ENCODE measurements at regions not wholly inside any gene's neighbourhood (a gene's known extent, or its start where the extent isn't known, plus 50 kb on each side); places are given as distances from the start of the nearest gene placed in this dataset.

DNA sequence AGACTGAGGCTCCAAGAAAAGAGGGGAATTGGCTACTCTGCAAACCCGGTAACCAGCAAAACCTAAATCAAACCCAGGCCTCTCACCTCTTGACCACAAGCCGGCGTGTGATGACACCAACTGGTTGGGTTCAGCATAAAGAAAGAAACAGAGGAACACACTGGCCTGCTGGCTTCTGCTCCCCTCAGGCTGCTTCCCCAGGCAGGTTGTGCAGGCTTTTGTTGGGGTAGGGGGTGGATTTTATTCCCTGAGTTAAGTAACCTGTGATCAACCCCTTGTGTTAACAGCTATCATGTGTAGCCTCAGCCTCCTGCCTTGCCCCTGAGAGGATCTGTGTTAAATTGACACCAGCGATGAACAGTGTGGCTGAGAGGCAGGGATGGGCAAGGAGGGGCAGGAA lies 111.6 kb upstream of the ZBTB40 start:
- no peak overlapping the region for H3K14ac ChIP-seq (ENCODE audit: low read length in 2 of 2)
- H3K23ac ChIP-seq (ENCODE audit: low read length in 2 of 2): no peak overlapping the region
- no peak overlapping the region for H3K9ac ChIP-seq (ENCODE audit: low read length)
- no peak overlapping the region for H4K91ac ChIP-seq (ENCODE audit: low read length)
- H3K4me3 ChIP-seq (ENCODE audit: insufficient read depth in 1 of 2, low read depth in 1 of 2, low read length in 2 of 2): no peak overlapping the region
- no peaks in the 10 kb centered on the region for H3K36me3 ChIP-seq (ENCODE audit: control insufficient read depth in 1 of 2, insufficient read depth in 2 of 2, low read depth in 1 of 2, low read length in 2 of 2)
- H3K27me3 ChIP-seq (ENCODE audit: control insufficient read depth in 1 of 2, insufficient read depth in 1 of 2, low read length in 2 of 2): peaks cover 70 to 87% of the 10 kb centered on the region in 2 experiments
- H2BK12ac ChIP-seq (ENCODE audit: low read length in 2 of 2): no peak overlapping the region
- H3K79me1 ChIP-seq (replicated peaks; ENCODE audit: low read length, poor library complexity, severe bottlenecking): no peaks in the 10 kb centered on the region
- no peak overlapping the region for H2BK120ac ChIP-seq (ENCODE audit: low read depth, low read length)
- no peak overlapping the region for H2AK5ac ChIP-seq (ENCODE audit: low read length, severe bottlenecking)
- H3K4me1 ChIP-seq (ENCODE audit: control insufficient read depth, insufficient read depth, low read depth, low read length): peaks cover 8% of the 10 kb centered on the region
- H3K18ac ChIP-seq (ENCODE audit: low read depth in 1 of 2, low read length in 2 of 2): no peak overlapping the region
- H2BK15ac ChIP-seq (ENCODE audit: low read depth, poor library complexity, severe bottlenecking): no peak overlapping the region
- H4K8ac ChIP-seq (ENCODE audit: low read length): no peak overlapping the region
- H2BK5ac ChIP-seq (ENCODE audit: low read depth, low read length, poor library complexity, severe bottlenecking): no peak overlapping the region
- H3K9me3 ChIP-seq (ENCODE audit: control insufficient read depth, low read length): no peaks in the 10 kb centered on the region
- WGBS: 78% methylated on average over 4 of the region's 4 CpGs
- H3K4ac ChIP-seq (ENCODE audit: low read depth in 1 of 2, low read length in 2 of 2): no peak overlapping the region
- no peak overlapping the region for H3K27ac ChIP-seq (ENCODE audit: low read length, poor library complexity, severe bottlenecking)
- no peak for DNase-seq
- no peak overlapping the region for H3K4me2 ChIP-seq (ENCODE audit: low read length, poor library complexity, severe bottlenecking)
- no peak overlapping the region for H2AFZ ChIP-seq (ENCODE audit: low read depth, low read length)

DNA sequence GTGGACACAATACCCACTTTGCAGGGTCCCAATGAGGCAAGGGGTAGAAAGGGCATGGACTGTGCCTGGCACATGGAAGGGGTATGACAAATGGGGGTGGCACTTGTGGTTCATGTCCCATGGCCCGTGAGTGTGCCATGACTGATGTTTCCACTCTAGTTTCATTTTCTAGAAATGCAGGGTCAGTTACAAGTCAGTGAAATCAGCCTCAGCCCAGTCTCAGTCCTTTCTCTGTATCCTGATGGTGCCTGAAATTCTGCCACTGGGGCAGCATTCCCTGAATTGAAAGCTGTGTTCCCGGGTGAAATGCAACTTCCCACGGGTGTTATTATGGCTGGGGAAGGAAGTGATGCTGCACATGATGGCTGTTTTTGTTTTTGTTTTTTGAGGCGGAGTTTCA lies 110.8 kb upstream of the ZBTB40 start:
- Histone ChIP-seq H2BK15ac (ENCODE audit: low read depth, poor library complexity, severe bottlenecking) (no peak overlapping the region), H3K4me1 (ENCODE audit: control insufficient read depth, insufficient read depth, low read depth, low read length) (peaks cover 8% of the 10 kb centered on the region), H3K79me1 (replicated peaks; ENCODE audit: low read length, poor library complexity, severe bottlenecking) (no peaks in the 10 kb centered on the region), H3K23ac (ENCODE audit: low read length in 2 of 2) (no peak overlapping the region), H4K8ac (ENCODE audit: low read length) (no peak overlapping the region), H2AFZ (ENCODE audit: low read depth, low read length) (no peak overlapping the region), H2BK12ac (ENCODE audit: low read length in 2 of 2) (no peak overlapping the region), H3K27ac (ENCODE audit: low read length, poor library complexity, severe bottlenecking) (no peak overlapping the region), H3K4me3 (ENCODE audit: insufficient read depth in 1 of 2, low read depth in 1 of 2, low read length in 2 of 2) (no peak overlapping the region), H3K27me3 (ENCODE audit: control insufficient read depth in 1 of 2, insufficient read depth in 1 of 2, low read length in 2 of 2) (peaks cover 73 to 87% of the 10 kb centered on the region in 2 experiments), H3K4me2 (ENCODE audit: low read length, poor library complexity, severe bottlenecking) (no peak overlapping the region), H3K9me3 (ENCODE audit: control insufficient read depth, low read length) (no peaks in the 10 kb centered on the region), H2BK5ac (ENCODE audit: low read depth, low read length, poor library complexity, severe bottlenecking) (no peak overlapping the region), H3K9ac (ENCODE audit: low read length) (no peak overlapping the region), H3K14ac (ENCODE audit: low read length in 2 of 2) (no peak overlapping the region), H3K18ac (ENCODE audit: low read depth in 1 of 2, low read length in 2 of 2) (no peak overlapping the region), H4K91ac (ENCODE audit: low read length) (no peak overlapping the region), H2BK120ac (ENCODE audit: low read depth, low read length) (no peak overlapping the region), H3K36me3 (ENCODE audit: control insufficient read depth in 1 of 2, insufficient read depth in 2 of 2, low read depth in 1 of 2, low read length in 2 of 2) (no peaks in the 10 kb centered on the region), H3K4ac (ENCODE audit: low read depth in 1 of 2, low read length in 2 of 2) (no peak overlapping the region), H2AK5ac (ENCODE audit: low read length, severe bottlenecking) (no peak overlapping the region)
- 81% methylated on average over 4 of the region's 4 CpGs for WGBS
- peak; percentile 25 for DNase-seq

- no peak overlapping the region for H3K14ac ChIP-seq (ENCODE audit: low read length in 2 of 2)
- H4K8ac ChIP-seq (ENCODE audit: low read length): no peak overlapping the region
- H2AFZ ChIP-seq (ENCODE audit: low read depth, low read length): no peak overlapping the region
- no peak overlapping the region for H2BK5ac ChIP-seq (ENCODE audit: low read depth, low read length, poor library complexity, severe bottlenecking)
- H3K23ac ChIP-seq (ENCODE audit: low read length in 2 of 2): no peak overlapping the region
- H3K9ac ChIP-seq (ENCODE audit: low read length): peak overlapping the region; percentile 38
- H3K4me2 ChIP-seq (ENCODE audit: low read length, poor library complexity, severe bottlenecking): peak overlapping the region; percentile 5
- no peak overlapping the region for H3K4ac ChIP-seq (ENCODE audit: low read depth in 1 of 2, low read length in 2 of 2)
- peak; percentile 69 for DNase-seq
- H2BK120ac ChIP-seq (ENCODE audit: low read depth, low read length): no peak overlapping the region
- H2BK15ac ChIP-seq (ENCODE audit: low read depth, poor library complexity, severe bottlenecking): no peak overlapping the region
- no peak overlapping the region for H2BK12ac ChIP-seq (ENCODE audit: low read length in 2 of 2)
- no peaks in the 10 kb centered on the region for H3K79me1 ChIP-seq (replicated peaks; ENCODE audit: low read length, poor library complexity, severe bottlenecking)
- peaks cover 8% of the 10 kb centered on the region for H3K4me1 ChIP-seq (ENCODE audit: control insufficient read depth, insufficient read depth, low read depth, low read length)
- no peak overlapping the region for H2AK5ac ChIP-seq (ENCODE audit: low read length, severe bottlenecking)
- WGBS: 10% methylated on average over 26 of the region's 28 CpGs
- peak overlapping the region in 1 of 2 experiments; percentile 11 for H3K18ac ChIP-seq (ENCODE audit: low read depth in 1 of 2, low read length in 2 of 2)
- H3K27ac ChIP-seq (ENCODE audit: low read length, poor library complexity, severe bottlenecking): no peak overlapping the region
- H3K4me3 ChIP-seq (ENCODE audit: insufficient read depth in 1 of 2, low read depth in 1 of 2, low read length in 2 of 2): peak overlapping the region in 1 of 2 experiments; percentile 44
- no peaks in the 10 kb centered on the region for H3K36me3 ChIP-seq (ENCODE audit: control insufficient read depth in 1 of 2, insufficient read depth in 2 of 2, low read depth in 1 of 2, low read length in 2 of 2)
- no peaks in the 10 kb centered on the region for H3K9me3 ChIP-seq (ENCODE audit: control insufficient read depth, low read length)
- peaks cover 73 to 94% of the 10 kb centered on the region in 2 experiments for H3K27me3 ChIP-seq (ENCODE audit: control insufficient read depth in 1 of 2, insufficient read depth in 1 of 2, low read length in 2 of 2)
- H4K91ac ChIP-seq (ENCODE audit: low read length): no peak overlapping the region
These were observed 109.7 kb upstream of the ZBTB40 start for GRCh38 chr1:22341791-22342605.

- H3K4ac ChIP-seq (ENCODE audit: low read depth in 1 of 2, low read length in 2 of 2): no peak overlapping the region
- peak overlapping the region in 1 of 2 experiments; percentile 44 for H3K14ac ChIP-seq (ENCODE audit: low read length in 2 of 2)
- no peak overlapping the region for H2BK5ac ChIP-seq (ENCODE audit: low read depth, low read length, poor library complexity, severe bottlenecking)
- H3K27ac ChIP-seq (ENCODE audit: low read length, poor library complexity, severe bottlenecking): no peak overlapping the region
- H3K9ac ChIP-seq (ENCODE audit: low read length): no peak overlapping the region
- peaks cover 71 to 89% of the 10 kb centered on the region in 2 experiments for H3K27me3 ChIP-seq (ENCODE audit: control insufficient read depth in 1 of 2, insufficient read depth in 1 of 2, low read length in 2 of 2)
- H3K23ac ChIP-seq (ENCODE audit: low read length in 2 of 2): peak overlapping the region in 1 of 2 experiments; percentile 24
- no peak overlapping the region for H3K4me2 ChIP-seq (ENCODE audit: low read length, poor library complexity, severe bottlenecking)
- peak overlapping the region; percentile 11 to 42 for H3K18ac ChIP-seq (ENCODE audit: low read depth in 1 of 2, low read length in 2 of 2)
- H2BK120ac ChIP-seq (ENCODE audit: low read depth, low read length): no peak overlapping the region
- H2BK15ac ChIP-seq (ENCODE audit: low read depth, poor library complexity, severe bottlenecking): no peak overlapping the region
- H3K36me3 ChIP-seq (ENCODE audit: control insufficient read depth in 1 of 2, insufficient read depth in 2 of 2, low read depth in 1 of 2, low read length in 2 of 2): no peaks in the 10 kb centered on the region
- no peak for DNase-seq
- H3K4me1 ChIP-seq (ENCODE audit: control insufficient read depth, insufficient read depth, low read depth, low read length): peaks cover 8% of the 10 kb centered on the region
- H2AK5ac ChIP-seq (ENCODE audit: low read length, severe bottlenecking): no peak overlapping the region
- peak overlapping the region; percentile 18 for H4K91ac ChIP-seq (ENCODE audit: low read length)
- 86% methylated on average over 7 of the region's 8 CpGs for WGBS
- no peaks in the 10 kb centered on the region for H3K79me1 ChIP-seq (replicated peaks; ENCODE audit: low read length, poor library complexity, severe bottlenecking)
- no peak overlapping the region for H4K8ac ChIP-seq (ENCODE audit: low read length)
- H2BK12ac ChIP-seq (ENCODE audit: low read length in 2 of 2): peak overlapping the region in 1 of 2 experiments; percentile 52
- H2AFZ ChIP-seq (ENCODE audit: low read depth, low read length): no peak overlapping the region
- no peak overlapping the region for H3K4me3 ChIP-seq (ENCODE audit: insufficient read depth in 1 of 2, low read depth in 1 of 2, low read length in 2 of 2)
- no peaks in the 10 kb centered on the region for H3K9me3 ChIP-seq (ENCODE audit: control insufficient read depth, low read length)
These were observed 108.9 kb upstream of the ZBTB40 start for GRCh38 chr1:22342734-22343191.

Data from mesenchymal stem cell (in vitro differentiated cells and primary cell).